ENCODE measurements at regions not wholly inside any gene's neighbourhood (a gene's known extent, or its start where the extent isn't known, plus 50 kb on each side); places are given as distances from the start of the nearest gene placed in this dataset.

GRCh38 chr14:89616425-89616824 lies 199.4 kb upstream of the FOXN3 start:
- TF ChIP-seq CTCF (IDR thresholded peaks at IDR 0.05) (no peak), POLR2A (IDR thresholded peaks at IDR 0.05) (no peak)
